Suppressor macrophage treated with lipopolysaccharide for 1 hour (primary cell): ENCODE measurements at regions not wholly inside any gene's neighbourhood (a gene's known extent, or its start where the extent isn't known, plus 50 kb on each side); places are given as distances from the start of the nearest gene placed in this dataset.
"Not testable (repeated sequence)": the region's sequence is repeated elsewhere in the genome, so short reads cannot be mapped to it uniquely, and the experiment has no call there.

ENCODE experiments used
- DNase-seq, 3 donors: peaks; one replicate each; pipeline ENCODE4 v3.0.0-alpha.2; 2020 to 2022

DNA sequence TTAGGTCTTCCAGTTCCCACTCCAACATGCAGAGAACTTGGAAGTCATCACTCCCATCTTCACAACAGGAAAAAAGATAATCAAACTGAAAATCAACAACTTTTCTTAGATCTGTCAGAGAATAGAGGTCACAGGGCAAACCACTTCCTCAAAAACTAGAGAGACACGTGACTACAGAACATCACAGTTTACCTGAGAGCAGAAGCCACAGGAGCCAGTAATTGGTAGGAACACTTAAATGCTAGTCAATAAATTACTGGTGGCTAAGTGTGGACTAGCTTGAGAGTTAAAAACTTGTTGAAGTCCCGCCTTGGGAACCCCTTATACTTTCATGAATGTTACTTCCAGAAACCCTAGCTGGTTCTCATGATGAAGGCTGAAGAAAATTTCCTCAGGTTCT is 81.1 kb downstream of the THSD1 start:
- not testable (repeated sequence) for DNase-seq

DNA sequence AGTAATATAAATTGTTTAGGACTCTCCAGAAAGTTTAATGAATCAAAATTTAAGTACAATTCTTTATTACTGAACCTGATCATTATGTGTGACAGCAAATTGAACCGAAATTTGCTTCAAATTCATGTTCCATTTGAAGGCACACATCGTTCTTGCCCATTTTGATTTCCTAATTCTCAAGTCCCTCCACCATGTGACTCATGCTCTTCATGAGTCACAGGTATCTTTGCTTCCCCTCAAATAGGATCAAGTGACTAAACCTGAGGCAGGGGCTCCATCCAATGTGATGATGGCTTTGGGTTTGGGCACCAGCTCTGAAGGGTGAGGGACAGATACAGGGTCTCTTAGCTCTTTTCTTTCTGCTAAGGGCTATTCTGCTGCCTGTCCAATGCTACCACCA is 86.1 kb downstream of the THSD1 start:
- DNase-seq = peak in 1 of 3 donors; percentile 8

DNA sequence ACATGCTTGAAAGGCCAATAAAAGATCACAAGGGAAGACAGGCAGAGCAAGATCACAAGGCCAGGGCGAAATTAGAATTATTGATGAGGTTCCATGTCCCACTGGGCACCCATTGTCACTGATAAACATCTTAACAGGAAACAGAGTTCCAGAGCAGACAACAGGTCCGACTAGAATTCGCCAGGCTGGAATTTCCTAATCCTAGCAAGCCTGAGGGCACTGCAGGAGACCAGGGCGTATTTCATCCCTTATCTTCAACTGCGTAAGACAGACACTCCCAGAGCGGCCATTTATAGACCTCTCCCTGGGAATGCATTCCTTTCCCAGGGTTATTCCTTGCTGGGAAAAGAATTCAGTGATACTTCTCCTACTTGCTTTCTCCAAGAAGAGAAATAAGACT is 96.1 kb downstream of the THSD1 start:
- DNase-seq = not testable (repeated sequence)

DNA sequence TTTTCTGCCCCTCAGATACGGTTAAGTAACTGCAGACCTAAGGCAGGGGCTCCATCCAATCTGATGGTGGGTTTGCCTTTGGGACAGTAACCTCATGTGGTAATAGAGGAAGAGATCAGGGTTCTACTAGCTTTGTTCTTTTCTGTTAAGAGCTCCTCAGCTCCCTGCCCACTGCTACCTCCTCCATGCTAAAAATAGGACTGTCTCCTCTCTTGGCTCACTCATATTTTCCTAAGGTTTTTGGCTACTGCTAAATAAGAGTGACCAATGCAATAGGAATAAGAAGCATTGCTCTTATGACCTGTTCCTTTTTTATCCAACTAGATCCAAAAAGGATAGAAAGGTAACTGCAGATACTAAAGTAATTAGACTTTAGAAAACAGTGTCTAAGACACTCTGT is 99.6 kb downstream of the THSD1 start:
- not testable (repeated sequence) for DNase-seq

DNA sequence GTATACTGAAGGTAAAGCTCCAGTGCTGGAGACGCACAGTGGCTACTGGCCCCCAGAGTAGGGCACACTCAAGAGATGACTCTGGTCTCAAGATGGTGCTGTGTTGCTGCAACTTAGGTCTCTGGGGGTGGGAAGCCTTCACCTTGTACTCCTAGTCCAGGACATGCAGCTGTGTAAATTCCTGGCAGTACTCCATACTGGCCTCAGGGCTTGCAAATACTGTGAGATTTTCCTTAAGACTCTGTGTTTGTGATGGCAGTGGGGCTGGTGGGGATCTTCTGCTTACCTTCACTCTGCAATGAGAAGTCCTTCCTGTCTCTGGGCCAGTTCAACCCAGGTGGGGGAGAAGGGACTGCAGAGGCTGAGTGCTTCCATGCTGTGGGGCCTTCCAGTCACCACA is 102.9 kb downstream of the THSD1 start:
- not testable (repeated sequence) for DNase-seq

DNA sequence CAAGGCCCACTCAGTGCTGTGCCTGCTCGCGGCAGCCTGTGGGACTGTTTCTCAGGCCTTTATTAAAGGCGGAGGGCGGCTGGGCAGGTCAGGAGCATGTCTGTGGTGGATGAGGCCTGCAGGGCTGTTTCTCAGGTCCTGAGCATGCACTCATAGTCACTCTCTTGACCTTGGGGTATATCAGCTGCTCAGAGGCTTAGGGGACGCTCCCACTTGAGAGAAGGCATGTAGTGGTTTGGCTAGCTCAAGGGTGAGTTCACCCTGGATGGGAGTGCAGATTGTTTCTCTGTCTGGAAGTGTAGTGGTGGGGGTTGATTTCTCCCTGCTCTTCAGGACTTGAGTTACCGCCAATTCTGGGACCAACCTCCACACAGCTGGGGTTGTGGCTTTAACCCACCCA is 103.3 kb downstream of the THSD1 start:
- not testable (repeated sequence) for DNase-seq

DNA sequence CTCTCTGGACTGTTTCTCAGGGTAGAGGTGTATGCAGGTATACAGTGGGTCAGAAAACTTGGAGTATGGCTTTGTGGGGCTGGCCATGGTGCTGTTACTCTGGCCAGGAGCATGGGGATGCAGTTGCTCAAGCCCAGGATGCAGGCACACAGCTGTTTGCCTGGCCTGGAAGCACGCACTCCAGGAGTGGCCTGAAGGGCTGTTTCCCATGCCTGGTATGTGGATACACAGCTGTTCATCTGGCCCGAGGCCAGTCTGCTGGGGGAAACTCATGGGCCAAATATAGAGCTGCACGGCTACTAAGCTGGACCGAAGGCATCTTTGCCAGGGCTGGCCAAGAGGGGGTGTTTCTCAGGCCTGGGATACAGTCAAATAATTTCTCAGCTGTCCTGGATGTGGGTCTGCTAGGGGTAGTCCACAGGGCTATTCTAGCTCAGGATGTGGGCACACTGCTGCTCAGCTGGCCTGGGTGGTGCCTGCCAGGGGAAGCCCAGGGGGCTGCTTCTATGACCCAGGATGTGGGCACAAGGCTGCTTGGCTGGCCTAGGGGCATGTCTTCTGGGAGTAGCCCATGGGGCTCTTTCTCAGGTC is 104.1 kb downstream of the THSD1 start:
- DNase-seq = not testable (repeated sequence)

DNA sequence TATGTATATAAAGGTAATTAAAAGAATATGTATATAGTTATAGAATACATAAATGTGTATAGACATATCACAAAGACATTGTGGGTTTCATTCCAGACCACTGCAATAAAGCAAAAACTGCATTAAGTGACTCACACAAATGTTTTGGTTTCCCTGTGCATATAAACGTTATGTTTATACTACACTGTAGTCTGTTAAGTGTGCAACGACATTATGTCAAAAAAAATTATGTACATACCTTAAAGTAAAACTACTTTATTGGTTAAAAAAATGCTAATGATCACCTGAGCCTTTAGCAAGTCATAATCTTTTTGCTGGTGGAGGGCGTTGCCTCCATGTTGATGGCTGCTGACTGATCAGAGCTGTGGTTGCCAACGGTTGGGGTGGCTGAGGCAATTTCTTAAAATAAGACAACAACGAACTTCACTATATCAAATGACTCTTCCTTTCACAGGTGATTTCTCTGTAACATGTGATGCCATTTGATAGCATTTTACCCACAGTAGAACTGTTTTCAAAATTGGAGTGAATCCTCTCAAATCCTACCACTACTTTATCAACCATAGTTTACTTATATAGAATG is 107.8 kb downstream of the THSD1 start:
- not testable (repeated sequence) for DNase-seq

DNA sequence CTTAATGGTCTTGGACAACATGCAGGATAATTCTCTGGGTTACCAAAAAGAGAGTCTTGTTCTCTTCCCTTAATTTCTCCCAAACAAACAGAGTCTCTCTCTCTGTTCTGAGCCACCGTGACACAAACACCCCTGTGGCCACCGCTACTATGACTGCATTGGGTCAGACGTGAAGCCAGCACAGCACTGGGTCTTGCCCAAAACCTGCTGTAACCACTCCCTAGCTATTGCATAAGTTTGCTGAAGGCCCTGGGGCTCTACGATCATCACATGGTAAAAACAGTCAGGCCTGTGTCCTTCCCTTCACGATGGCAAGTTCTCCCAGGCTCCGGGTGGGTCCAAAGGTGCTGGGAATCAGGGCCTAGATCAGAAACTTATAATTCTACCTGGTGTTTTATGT is 117.1 kb downstream of the THSD1 start:
- DNase-seq = not testable (repeated sequence)

DNA sequence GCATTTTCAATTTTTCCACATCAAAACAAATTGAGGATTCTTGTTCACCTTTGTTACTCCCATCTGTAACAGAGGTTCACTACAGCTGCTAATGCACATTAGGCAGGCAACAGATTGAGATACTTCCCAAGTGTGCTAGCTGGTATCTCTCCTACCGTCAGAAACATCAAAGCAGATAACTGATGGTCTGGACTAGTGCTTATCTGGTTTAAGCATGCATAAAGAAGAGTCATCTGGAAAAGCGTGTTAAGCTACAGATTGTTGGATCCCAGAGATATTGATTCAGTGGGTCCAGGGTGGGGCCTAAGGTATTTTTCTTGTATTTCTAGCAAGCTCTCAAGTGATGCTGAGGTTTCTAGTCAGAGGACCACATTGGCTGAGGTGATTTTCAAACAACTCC is 122.0 kb upstream of the NEK3 start:
- not testable (repeated sequence) for DNase-seq

DNA sequence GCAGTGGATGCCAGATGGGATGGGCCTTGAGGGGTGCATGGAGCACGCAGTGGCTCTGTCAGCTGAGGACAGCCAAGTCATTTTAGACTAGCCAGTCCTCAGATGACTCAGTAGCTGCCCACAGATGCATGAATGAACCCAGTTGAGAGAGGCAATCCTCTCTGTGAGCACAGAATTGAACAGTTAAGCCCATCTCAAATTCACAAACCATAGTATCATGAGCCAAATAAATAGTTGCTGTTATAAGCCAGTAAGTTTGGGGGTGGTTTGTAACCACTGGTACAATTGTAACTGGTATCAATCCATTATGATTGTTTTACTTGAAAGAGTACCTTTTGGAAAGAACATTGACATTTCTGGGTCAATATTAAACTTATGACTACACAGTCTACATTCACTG is 120.0 kb upstream of the NEK3 start:
- DNase-seq = not testable (repeated sequence)

DNA sequence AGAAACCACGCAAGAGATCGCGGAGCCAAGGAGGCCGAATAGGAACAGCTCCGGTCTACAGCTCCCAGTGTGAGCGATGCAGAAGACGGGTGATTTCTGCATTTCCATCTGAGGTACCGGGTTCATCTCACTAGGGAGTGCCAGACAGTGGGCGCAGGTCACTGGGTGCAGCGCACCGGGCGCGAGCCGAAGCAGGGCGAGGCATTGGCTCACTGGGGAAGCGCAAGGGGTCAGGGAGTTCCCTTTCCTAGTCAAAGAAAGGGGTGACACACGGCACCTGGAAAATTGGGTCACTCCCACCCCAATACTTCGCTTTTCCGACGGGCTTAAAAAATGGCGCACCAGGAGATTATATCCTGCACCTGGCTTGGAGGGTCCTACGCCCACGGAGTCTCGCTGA is 94.9 kb upstream of the NEK3 start:
- DNase-seq = not testable (repeated sequence)

DNA sequence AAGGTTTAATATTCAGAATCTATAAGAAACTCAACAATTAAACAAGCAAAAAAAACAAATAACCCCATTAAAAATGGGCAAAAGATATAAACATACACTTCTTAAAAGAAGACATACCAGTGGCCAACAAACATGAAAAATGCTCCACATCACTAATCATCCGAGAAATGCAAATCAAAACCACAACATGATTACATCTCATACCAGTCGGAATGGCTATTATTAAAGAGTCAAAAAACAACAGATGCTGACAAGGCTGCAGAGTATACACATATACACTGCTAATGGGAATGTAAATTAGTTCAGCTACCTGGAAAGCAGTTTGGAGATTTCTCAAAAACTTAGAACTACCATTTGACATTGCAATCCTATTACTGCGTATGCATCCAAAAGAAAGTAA is 81.4 kb upstream of the NEK3 start:
- DNase-seq = not testable (repeated sequence)

DNA sequence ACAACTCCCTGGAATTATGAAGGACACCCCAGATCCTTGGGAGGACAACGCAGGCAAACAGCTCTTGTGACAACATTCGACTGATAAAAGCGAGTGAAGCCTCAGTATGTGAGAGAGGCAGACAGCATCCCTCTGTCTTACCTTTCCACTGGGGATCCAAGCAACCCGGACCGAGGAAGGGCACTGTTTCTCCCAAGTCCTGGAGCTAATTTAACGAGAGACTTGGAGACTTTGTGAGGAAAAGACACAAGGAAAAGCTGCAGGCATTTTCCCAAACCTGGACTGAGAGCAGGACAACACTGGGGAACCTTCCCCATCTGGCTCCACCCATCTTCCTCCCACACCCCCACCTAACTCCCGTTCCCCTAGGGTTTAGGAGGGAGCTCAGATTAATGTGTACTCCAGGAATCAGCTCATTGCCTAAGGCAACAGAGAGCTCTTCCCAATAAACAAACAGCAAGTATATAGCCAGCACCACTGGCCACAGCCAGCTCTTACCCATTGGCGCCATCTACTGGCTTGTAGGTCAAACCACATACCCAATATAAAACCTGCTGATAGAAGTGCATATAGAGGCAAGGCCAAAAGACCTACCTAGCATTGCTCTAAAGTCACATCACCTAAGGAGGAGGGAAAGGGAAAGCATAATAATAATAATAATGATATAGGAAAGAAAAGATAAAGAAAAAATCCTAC is 76.7 kb upstream of the NEK3 start:
- peak; percentile 71 to 80 (median 78) for DNase-seq

DNA sequence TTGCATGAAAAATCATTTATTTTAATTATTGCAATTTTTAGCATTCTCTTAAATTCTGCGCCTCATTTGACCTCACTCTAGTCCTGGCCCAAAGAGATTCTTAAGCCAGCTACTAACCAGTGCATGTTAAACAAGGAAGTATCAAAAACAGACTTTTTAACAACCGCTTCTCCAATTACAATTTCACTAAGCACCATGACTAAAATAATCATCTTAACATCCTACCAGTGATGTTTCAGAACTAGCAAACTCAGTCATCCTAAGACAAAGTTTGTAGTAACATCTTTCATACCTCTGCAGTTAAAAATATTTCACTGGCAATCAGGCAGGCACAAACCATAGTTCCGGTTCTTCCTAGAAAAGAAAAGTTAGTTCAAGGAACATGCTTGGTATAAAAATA is 75.5 kb upstream of the NEK3 start:
- DNase-seq = not testable (repeated sequence)

DNA sequence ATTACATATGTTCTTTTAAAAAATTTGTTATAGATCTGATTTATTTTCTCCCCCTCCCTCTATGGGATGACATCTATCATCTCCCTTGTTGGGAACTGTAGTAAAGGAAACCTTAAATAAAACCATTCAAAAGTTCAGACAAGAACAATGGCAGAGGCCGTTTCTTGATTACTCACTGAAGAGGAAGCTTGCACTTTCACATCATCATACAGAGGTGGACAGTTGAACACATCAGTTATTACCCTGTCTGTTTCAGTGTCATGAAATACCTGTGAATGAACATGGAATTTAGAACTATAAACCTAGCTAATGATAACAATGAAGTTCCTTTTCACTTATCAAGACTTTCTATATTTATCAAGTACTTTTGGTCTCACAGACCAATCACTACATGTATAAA is 63.7 kb upstream of the NEK3 start:
- DNase-seq = not testable (repeated sequence)

DNA sequence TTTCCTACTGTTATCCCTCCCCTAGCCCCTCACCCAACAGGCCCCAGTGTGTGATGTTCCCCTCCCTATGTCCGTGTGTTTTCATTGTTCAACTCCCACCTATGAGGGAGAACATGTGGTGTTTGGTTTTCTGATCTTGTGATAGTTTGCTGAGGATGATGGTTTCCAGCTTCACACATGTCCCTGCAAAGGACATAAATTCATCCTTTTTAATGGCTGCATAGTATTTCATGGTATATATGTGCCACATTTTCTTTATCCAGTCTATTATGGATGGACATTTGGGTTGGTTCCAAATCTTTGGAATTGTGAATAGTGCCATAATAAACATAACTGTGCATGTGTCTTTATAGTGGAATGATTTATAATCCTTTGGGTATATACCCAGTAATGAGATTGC is 54.5 kb upstream of the NEK3 start:
- not testable (repeated sequence) for DNase-seq

DNA sequence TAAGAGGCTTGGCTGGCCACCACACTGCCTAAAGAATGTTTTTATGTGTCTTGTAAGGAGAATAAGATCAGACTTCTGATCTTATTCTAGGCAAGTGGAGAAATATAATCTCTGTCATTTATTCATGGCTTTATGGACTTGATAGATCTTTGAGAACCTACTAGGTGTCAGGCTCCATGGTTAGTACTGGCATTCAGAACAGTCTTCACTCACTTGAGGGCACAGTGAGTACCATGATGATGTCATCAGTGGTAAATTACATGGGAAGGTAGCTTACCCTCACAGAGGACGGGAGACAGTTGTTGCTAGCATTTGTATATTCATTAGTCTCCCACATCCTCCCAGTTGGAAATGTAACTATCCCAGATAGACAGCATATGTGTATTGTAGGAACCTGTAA is 53.5 kb upstream of the NEK3 start:
- not testable (repeated sequence) for DNase-seq

DNA sequence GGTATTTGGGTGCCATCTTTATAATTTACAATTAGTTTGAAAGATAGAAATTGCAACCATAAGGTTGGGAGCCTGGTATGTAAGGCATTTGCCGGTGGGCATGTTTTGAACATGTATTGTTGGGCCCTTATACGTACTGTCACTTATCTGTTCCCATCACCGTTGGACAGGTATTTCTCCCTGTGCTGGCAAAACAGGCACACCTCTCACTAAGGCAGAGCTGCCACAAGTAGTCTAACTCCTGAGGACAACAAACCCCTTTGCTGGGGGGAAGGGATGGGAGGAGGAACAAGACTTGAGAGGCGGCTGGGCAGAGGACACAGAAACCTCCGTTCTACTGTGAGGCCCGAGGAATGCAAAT is 52.0 kb upstream of the NEK3 start:
- DNase-seq = not testable (repeated sequence)

DNA sequence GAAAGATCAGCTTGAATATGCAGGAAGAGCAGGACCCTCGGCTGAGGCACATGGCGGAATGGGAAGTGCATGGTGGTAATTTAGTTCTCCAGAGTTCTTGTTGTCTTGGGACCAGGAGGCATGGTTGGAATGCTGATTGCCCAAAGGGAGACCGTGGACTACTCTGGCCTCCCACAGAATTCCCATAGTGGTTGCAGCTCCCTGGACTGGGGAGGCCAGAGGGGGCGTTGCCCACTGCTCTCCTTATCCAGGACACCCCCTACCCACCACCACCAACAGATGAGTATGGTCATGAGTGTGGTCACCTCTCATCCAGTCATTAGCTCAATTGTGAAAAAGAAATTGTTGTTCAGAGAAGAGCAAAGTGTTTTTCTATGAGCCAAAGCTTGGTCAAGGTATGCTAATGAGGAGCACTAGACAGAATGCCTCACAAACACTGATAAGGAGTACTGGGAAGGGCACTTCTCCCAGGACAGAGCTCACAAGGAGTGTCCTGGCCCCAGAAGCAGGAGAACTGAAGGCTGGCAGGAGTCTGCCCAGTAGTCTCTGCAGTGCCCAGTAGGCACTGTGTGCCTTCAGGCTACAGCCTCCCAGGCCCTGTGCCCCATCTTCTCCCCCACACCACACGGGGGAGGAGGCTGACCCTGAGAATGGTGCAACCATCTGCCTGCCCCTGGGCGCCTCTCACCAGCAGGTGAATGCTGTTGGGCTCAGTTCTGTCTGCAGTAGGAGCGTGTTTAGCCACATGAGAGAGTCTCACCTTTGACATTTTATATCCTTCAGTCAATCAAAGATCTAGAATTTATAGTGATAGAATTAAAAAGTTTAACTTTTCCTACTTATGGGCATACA is 51.4 kb upstream of the NEK3 start:
- not testable (repeated sequence) for DNase-seq
